CD4-positive, alpha-beta T cell treated with Interleukin-2 at 100 ng/mL for 4 hours (primary cell): ENCODE measurements at regions not wholly inside any gene's neighbourhood (a gene's known extent, or its start where the extent isn't known, plus 50 kb on each side); places are given as distances from the start of the nearest gene placed in this dataset.
"Not testable (repeated sequence)": the region's sequence is repeated elsewhere in the genome, so short reads cannot be mapped to it uniquely, and the experiment has no call there.

Experiments used
- DNase-seq: peaks from one replicate; pipeline ENCODE4 v3.0.0-alpha.2; 2020; ENCODE audit warnings: low spot score

DNA sequence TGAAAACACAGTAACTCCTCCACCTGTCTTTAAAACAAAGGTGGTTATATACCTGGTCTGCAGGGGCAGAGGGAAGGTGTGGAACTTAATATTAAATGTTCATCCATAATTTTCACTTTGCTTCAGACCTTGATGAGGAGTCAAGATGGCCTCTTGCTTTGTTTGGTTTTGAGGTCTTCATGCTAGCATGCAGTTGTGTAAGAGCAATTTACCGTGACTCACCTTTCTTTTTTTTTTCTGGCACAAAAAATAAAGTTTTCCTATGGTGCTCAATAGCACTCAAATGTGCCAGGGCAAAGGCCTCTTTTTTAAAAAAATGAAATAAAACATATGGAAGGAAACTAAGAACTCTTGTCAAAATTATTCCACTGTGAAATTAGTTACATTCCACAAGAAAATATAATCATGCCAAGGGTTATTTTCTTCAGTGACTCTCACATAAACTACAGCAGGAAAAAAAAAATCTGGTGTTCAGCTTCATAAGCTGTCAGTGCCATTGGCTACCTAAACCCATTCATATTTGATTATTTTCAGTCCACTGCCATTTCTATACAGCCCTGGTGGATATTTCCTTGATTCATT is 128.2 kb downstream of the SLC7A11 start:
- no peak for DNase-seq

DNA sequence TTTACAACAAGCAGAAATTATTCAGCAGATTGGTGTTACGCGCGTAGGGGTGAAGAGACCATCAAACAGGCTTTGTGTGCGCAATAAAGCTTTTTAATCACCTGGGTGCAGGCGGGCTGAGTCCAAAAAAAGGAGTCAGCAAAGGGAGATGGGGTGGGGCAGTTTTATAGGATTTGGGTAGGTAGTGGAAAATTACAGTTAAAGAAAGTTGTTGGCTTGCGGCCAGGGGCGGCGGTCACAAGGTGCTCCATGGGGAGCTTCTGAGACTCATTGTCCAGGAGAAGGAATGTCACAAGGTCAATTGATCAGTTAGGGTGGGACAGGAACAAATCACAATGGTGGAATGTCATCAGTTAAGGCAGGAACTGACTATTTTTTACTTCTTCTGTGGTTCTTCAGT is 129.3 kb downstream of the SLC7A11 start:
- DNase-seq, result not testable (repeated sequence)

DNA sequence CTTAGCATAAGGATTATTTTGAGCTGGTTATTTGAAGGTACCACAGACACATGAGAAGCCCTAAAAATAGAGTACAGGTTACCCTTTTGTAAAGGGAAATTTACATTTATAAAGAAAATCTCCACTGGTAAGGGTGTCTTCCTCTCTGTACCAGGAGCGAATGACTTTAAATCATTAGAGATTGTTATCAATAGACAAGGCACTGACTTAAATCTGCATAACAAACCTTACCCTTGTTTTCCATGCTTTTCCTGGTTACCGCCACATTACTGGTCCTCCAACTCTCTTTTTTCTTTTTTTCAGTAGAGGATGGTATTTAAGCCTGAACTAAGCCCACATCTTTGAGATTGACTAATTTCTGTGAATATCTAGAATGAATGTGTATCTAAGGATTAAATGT is 129.8 kb downstream of the SLC7A11 start:
- DNase-seq, result no peak

DNA sequence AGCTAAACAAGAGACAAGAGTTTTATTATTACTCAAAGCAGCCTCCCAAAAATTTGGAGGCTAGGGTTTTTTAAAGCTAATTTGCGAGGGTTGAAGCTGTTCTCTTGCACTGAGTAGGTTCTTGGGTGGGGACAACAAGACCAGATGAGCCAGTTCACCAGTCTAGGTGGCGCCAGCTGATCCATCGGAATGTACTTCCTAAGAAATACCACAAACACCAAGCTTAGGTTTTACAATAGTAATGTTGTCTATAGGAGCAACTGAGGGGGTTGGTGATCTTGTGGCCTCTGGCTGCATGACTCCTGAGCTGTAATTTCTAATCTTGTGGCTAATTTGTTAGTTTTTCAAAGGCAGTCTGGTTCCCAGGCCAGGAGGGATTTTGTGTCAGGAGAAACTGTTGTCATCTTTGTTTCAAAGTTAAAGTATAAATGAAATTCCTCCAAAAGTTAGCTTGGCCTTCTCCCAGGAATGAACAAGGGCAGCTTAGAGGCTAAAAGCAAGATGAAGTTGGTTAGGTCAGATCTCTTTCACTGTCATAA is 130.6 kb downstream of the SLC7A11 start:
- no peak for DNase-seq

DNA sequence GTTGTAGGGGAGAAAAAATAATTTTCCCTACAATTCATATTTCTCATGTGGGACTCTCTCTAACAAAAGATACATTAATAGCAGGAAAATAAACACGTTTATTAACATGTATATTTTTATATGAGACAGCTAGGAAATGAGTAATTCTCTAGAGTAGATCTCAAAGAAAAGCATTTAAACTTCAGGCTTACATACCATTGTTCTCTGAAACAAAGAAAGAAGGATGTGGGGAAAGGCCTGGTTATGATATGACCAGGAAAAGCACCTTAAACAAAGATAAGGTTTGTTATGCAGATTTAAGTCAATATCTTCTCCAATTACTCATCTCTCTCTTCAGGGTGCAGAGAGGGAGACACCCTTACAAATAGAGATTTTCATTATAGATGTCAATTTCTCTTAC is 131.3 kb downstream of the SLC7A11 start:
- DNase-seq, result no peak

DNA sequence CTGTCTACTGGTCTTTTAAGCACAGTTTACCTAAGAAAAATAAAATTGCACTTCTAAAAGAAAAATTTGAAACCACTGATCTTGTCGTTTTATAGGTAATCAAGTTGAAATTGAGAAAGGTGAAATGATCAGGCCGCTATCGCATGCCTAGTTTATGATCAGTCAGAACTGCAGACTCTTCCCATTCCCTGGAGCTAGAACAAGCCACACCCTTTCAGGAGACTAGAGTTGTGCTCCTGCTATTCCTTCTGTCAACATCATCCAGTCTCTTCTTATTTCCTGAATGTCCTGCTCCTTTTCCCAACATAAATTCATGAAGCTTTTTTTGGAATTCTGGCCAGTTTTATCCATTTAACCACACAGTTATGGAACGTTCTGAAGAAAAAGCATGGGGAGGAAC is 135.1 kb downstream of the SLC7A11 start:
- DNase-seq, result no peak

DNA sequence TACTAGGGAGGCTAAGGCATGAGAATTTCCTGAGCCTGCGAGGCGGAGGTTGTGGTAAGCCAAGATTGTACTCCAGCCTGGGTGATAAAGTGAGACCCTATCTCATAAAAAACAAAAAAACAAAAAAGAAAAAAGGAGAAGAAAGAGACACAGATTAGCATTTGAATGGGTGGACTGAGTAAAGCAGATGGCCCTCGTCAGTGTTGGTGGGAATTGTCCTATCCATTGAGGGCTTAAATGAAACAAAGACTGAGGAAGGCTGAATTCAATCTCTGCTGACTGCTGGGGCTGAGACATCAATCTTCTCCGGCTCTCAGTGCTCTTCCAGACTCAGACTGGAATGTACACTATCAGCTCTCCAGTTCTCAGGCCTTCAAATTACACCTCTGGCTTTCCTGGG is 136.8 kb downstream of the SLC7A11 start:
- no peak for DNase-seq

DNA sequence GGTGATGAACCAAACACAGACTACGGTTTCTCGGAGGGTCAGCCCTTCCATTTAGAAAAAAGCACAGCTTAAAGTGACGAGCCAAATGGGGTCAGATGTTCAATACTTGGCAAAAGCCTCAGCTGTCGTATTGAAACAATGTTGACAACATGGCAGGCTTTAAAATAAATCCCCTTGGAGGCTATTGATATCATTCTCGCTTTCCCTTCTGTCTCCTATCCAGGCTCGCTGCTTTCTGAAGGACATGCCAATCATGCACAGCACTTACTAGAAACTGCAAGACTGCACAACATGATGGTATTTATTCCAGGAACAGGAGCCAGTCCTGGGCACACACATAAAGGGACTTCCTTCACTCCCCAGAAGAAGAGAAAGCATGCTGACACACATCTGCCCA is 137.9 kb downstream of the SLC7A11 start:
- DNase-seq, result no peak

DNA sequence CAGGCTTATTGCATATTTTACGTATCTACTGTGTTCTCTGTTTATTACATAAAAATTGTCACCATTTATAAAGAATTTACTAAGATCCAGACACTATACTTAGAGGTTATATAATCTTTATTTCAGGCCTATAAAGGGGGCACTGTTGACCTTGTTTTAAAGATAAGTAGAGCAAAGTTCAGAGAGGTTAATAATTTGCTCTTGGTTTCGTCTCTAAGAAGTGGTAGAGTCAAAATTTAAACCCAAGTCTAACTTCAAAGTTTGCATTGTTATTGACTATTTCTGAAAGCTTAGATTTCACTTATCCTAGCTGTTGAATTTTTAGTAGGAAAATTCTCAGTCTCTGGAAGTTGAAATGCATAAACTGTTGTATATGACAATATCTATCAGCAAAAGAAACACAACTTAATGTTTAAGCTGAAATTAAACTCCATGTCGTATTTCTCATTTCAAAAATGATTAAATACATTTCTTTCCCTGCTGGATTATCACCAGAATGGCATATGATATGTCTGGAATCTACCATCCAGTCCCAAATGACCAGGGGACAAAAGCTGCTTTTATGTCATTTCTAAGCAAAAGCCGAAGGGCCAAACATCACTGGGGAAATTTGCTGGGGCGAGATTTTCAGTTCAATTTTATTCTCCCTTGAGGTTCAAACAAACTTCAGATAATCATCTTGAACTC is 138.4 kb downstream of the SLC7A11 start:
- no peak for DNase-seq

DNA sequence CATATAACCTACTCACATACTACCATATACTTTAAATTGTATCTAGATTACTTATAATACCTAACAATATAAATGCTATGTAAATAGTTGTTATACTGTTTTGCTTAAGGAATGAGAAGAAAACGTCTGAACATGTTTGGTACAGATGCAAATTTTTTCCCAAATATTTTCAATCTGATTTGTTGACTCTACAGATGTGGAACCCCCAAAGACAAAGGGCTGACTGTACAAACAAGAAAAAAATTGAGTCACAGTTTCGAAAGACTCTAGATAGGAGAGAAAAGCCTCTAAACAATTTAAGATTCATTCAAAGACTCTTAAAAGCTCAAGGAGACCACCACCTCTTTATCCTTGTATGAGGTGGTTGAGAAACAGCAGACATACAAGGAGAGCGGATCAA is 142.8 kb downstream of the SLC7A11 start:
- DNase-seq, result no peak

DNA sequence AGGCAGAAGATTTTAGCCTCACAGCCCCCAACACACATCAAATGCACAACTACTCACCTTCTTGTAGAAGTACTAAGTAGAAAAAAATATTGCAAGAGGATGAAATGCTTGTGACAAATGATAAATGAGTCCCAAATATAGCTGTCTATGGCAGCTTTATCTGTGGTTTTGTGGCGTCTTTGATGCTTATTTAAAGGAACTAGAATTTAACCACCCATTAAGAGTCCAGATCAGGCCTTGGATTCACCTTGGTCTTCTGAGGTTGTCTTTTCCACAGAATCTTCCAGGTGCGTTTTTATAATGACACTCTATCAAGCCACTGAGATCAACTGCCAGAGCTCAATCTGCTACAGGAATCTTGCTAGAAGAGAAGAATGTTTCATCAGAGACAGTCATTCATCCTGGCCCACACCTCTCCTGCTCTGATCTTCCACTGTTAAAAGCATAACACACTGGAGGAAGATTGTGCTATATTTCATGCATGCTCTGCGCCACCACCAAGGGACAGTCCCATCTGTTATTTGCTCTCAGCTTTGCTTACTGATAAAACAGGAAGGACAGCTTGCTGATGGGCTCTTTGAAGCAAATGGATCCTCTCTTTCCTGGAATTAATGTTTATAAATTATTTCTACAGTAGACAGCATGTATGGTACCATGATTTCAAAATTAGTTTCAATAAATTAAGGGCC is 144.1 kb downstream of the SLC7A11 start:
- no peak for DNase-seq

DNA sequence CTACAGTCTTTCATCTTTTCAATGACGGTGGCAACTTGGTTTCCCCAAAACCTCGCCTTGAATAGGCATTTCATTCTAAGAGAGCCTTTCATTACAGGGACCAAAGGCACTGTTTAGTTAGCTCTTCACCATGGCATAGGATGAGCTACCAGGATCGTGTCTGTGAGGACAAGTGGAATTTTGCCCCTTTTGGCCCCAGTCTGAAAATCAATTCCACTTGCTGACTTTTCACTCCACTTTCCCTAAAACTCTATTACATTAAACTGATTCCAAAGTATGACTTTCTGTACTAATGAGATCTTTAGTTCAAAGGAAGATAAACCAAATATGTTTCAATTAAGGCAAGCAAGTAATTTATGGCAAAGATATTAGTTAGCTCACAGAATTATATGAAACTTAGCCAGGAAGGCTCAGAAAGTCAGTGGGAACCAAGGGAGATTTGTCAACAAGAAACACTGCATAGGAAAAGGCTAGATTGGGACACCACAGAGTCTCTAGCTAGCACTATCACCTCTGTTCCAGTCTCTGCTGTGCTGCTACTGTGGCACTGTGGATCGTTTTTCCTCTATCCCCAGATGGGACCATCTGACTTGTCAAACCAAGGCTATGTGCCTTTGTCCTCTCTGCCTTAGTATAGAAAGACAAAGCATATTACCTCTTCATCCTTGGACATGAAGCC is 145.6 kb downstream of the SLC7A11 start:
- DNase-seq, result no peak

DNA sequence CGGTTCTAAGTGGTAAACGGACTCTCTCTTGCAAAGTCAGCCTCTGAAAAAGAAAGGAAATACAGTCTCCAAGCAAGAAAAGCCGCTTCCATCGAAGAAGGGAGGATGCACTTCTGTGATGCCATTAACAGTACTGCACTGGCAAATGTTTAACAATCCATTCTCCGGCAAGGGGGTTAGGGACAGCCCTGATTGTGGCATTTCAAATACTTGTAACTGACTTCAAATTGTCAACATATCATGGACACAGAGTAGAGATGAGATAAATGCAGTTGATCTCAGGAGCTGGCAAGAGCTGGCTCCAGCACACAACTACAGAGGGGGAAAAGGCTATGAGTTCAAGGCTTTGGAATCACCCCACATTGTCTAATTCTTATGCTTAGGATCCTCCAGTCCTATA is 146.8 kb downstream of the SLC7A11 start:
- DNase-seq, result no peak

DNA sequence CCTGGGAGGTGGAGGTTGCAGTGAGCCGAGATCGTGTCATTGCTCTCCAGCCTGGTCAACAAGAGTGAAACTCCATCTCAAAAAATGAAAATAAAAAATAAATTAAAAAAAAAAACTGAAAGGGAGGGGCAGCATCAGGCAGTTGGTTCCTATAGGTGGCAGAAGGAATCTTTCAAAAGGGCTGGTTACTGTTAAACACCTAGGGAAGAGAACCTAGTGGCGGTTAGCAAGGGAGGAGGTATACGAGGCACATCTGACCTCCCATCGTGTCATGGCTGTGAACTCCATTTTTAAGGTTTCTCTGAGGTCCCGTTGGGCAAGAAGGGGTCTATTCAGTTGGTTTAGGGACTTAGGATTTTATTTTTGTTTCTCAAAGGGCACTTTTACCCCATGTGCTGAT is 150.1 kb downstream of the SLC7A11 start:
- no peak for DNase-seq

DNA sequence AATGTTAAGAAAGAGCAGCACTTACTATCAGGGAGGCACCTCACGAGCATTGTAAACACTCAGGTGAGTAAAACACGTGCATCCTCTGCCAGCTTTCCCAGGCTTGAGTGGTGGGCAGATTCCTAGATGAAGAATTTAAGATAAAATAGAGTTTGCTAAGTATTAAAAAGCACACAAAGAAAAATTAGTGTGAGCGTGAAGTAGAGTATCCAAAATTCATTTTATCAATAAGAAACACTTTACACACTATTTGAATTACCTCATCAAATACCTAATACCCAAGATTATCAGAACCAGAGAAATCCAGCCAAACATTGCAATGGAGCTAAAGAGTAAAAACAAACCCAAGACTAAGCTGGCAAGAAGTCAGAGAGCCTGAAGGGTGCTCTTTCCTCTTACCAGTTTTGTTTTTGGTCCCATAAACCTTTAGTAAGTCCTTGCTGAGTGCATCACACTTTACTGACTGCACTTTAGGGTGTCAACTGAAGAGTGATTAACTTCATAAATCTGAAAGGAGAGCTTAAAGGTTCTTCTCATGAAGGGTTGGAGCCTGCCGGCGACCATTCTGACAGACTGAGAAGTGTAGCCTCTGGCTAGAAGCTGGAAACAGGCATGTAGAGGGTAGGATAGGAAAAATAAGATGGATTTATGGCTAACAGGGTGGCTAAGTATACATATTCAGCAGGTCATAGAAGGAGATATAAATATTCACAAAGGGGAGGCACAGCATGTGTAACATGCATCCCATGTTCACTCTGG is 151.1 kb downstream of the SLC7A11 start:
- DNase-seq, result no peak

DNA sequence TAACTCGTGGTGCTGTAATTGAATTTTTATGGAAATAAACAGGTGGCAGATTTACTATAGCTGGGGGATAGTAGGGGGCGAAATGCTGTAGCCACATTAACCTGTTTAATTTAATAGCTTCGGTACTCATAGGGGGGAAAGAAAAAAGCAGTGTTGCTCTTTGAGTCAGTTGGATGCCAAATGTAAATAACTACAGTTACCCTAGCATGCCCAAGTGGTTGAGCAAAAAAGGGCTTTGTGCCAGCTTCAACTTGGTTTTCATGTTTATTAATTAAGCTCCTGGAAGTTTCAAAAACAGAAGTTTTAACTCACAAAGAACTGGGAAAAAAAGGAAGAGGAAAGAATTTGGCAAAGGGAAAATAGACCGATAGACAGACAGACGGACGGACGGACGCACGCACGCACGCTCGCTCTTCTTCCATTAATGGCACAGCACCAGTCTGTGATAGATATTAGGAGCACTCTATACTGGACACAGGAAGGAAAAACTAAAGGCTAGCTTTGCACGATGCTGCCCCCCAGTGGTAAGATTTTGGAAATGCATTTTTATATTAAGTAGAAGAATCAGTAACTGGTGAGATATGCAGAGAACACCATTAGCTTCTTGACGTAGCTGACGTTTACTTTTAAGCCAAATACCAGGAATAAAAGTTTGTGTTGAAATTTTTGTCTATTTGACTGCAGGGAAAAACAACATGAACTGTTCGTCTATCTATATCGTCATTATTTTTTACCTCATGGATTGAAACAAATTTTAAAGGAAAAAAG is 151.8 kb downstream of the SLC7A11 start:
- peak; percentile 53 for DNase-seq

DNA sequence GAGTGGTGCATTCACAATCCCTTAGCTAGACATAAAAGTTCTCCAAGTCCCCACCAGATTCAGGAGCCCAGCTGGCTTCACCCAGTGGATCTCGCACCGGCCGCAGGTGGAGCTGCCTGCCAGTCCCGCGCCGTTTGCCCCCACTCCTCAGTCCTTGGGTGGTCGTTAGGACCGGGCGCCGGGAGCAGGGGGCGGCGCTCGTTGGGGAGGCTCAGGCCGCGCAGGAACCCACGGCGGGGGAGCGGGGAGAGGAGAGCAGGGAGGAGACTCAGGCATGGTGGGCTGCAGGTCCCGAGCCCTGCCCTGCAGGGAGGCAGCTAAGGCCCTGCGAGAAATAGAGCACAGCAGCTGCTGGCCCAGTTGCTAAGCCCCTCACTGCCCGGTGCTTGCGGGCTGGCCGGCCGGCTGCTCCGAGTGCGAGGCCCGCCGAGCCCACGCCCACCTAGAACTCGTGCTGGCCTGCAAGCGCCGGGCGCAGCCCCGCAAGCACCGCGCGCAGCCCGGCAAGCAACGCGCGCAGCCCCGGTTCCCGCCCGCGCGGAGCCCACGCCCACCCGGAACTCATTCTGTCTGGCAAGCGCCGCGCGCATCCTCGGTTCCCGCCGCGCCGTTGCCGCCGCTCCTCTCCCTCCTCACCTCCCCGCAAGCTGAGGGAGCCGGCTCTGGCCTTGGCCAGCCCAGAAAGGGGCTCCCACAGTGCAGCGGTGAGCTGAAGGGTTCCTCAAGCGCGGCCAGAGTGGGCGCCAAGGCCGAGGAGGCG is 153.5 kb downstream of the SLC7A11 start:
- no peak for DNase-seq

DNA sequence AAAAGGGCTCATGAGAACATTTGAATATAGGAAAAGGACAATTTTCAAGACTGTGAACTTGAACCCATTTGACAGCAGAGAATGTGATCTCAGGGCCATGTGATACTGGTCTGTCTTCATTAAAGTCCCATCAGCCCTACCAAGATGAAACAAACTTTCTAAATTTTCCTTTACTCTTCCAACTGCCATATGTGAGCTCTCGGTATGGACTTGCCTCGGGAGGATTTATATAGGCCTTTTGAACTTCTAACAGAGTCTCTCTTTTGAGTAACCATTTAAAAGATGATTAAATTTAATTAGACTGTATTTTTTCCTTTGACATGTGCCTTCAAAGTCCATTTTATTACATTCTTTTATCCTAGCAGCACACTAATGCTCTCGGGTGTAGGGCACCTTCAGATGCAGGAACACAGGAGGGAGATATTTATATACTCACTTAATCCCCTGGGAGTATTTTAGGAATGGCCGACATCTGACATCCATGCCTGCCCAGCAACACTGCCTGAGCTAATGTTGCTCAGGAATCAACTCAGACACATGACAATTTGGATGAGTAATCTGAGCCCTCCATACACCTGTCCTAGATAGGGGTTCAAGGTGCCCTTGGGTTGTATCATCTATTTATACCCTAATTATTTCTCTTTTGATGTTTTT is 155.0 kb downstream of the SLC7A11 start:
- DNase-seq, result no peak

DNA sequence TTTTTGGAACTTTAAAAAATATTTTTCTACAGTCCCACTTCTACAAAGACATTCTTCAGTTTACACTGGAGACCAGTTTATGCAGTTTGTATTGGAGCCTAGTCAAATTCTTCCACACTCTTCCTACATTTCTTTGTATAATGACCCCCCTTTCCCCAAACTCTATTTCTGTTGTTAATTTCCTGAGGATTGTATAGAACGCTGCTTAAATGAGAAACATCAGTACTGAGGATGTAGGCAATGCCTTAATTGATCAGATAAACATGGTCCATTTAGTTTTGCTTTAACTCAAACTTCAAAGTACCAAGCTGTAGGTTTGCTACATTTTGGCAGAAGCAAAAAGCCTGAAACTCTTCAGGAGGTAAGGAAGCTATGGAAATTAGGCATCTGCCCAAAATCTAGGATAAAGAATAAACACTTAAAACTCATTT is 155.5 kb downstream of the SLC7A11 start:
- no peak for DNase-seq

DNA sequence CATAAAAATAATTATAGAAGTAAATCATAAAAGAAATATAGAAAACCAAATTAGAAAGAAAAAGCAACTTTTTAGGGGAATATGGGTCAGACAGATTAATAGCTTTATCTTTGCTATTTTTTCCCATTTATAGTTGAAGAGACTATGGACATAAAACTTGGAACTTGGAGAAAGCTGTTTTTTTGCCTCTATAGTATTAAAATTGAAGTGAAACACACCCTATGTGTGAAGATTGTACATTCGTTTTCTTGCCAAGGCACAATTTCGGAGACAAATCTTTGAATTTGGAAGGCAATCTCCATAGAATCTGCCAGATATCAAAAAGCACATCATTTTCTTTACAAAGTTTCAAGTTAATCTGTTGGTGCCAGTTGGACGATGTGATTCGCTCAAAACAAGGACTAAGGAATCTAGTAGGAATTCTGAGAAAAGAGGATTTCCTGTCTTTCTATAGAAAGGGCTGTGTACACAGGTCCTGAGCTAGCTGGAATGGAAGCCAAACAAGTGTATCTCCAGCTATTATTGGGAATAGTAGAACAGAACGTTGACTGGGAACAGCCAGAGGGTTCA is 156.3 kb downstream of the SLC7A11 start:
- DNase-seq, result no peak
